Breast epithelium (tissue), 4 donors: ENCODE measurements at regions not wholly inside any gene's neighbourhood (a gene's known extent, or its start where the extent isn't known, plus 50 kb on each side); places are given as distances from the start of the nearest gene placed in this dataset.

Experiments
- DNase-seq, 2 donors: peaks; one replicate each; pipeline ENCODE4 v3.0.0-alpha.2; 2019; ENCODE audit warnings: low spot score in 2 of 2
- H3K27ac ChIP-seq, 2 donors: fragments of 200-600 bp; sonication (generic) in 1 of 2; one replicate each; pipeline ENCODE4 v1.5.1; 2016 to 2019; ENCODE audit warnings: mild to moderate bottlenecking in 1 of 2
- H3K27me3 ChIP-seq, 2 donors: fragments of 200-600 bp; sonication (generic) in 1 of 2; one replicate each; pipeline versions ENCODE4 v1.5.1 to v1.6.0; 2017 to 2019; ENCODE audit warnings: control low read depth in 1 of 2, mild to moderate bottlenecking in 1 of 2
- H3K36me3 ChIP-seq: fragments of 200-600 bp; one replicate; pipeline ENCODE4 v1.5.1; 2019
- H3K4me1 ChIP-seq, 2 donors: fragments of 200-600 bp; sonication (generic); one replicate each; pipeline ENCODE4 v1.5.1; 2016 to 2019; ENCODE audit warnings: control low read depth in 1 of 2
- H3K4me3 ChIP-seq, 3 donors: fragments of 200-600 bp; sonication (generic); 1 replicate in 2 of 3; 2 replicates in 1 of 3; pipeline ENCODE4 v1.5.1; 2016 to 2019; ENCODE audit warnings: mild to moderate bottlenecking in 3 of 3, moderate library complexity in 2 of 3
- H3K9me3 ChIP-seq, 2 donors: fragments of 200-600 bp; sonication (generic) in 1 of 2; one replicate each; pipeline ENCODE4 v1.5.1; 2016 to 2019; ENCODE audit warnings: control low read depth in 1 of 2
- CTCF ChIP-seq, 3 donors: fragments of 450-650 bp; IDR thresholded peaks; one replicate each; pipeline ENCODE4 v1.5.1; 2016 to 2017; ENCODE audit warnings: antibody characterized with exemption in 3 of 3, mild to moderate bottlenecking in 3 of 3, moderate library complexity in 3 of 3
- POLR2A ChIP-seq: fragments of 450-650 bp; IDR thresholded peaks from one replicate; pipeline ENCODE4 v1.6.1; 2016; ENCODE audit warnings: antibody characterized with exemption, mild to moderate bottlenecking, moderate library complexity
- POLR2AphosphoS5 ChIP-seq, 3 donors: sonication (generic); formaldehyde crosslinking; IDR thresholded peaks; one replicate each; pipeline ENCODE4 v1.6.1; 2017; ENCODE audit warnings: antibody characterized with exemption in 3 of 3
- intact Hi-C: fragments of 100-400 bp; cut with DNase I; formaldehyde crosslinking; loops from one replicate; pipeline ENCODE4 v1.15.1; 2023; ENCODE audit warnings: low total_unique reads

- intact Hi-C loops = no loop called here
- Histone ChIP-seq H3K4me3 (no peak overlapping the region), H3K27ac (no peak overlapping the region), H3K36me3 (no peaks in the 10 kb centered on the region), H3K9me3 (peaks cover 4 to 22% of the 10 kb centered on the region in 2 donors), H3K27me3 (no peaks in the 10 kb centered on the region), H3K4me1 (no peaks in the 10 kb centered on the region)
- DNase-seq = no peak
- TF ChIP-seq POLR2AphosphoS5 (IDR thresholded peaks at IDR 0.05) = no peak
- no peak for TF ChIP-seq POLR2A
- TF ChIP-seq CTCF (IDR thresholded peaks at IDR 0.05) = no peak
These were observed 346.6 kb upstream of the PABPC4L start for GRCh38 chr4:134548052-134548628.

DNA sequence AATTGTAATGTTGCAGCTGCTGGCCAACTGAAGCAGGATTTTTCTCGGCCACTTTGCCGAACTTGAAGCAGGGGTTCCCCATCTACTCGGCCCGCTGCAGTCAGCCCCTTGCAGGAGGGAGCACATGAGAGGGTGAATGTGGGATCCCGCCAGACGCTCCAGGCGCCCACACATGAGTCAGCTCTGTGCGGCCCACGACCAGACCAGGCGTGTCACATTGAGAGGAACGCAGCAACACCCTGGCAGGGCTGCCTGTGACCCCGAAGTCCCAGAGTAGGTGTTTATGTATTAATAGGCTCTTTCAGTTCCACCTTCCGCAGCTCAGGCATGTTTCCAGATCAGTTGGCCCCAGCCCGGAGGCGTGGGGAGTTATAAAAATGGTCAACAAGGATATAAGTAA is 344.7 kb upstream of the PABPC4L start:
- DNase-seq = no peak

GRCh38 chr4:134544303-134544770 is 342.7 kb upstream of the PABPC4L start:
- H3K27me3 ChIP-seq = no peaks in the 10 kb centered on the region
- peaks cover 4 to 22% of the 10 kb centered on the region in 2 donors for H3K9me3 ChIP-seq
- H3K36me3 ChIP-seq = no peaks in the 10 kb centered on the region
- H3K4me3 ChIP-seq = no peak overlapping the region
- intact Hi-C loops = no loop called here
- DNase-seq = no peak
- no peak overlapping the region for H3K27ac ChIP-seq
- no peak for TF ChIP-seq POLR2A
- TF ChIP-seq POLR2AphosphoS5 (IDR thresholded peaks at IDR 0.05) = no peak
- TF ChIP-seq CTCF (IDR thresholded peaks at IDR 0.05) = no peak
- no peaks in the 10 kb centered on the region for H3K4me1 ChIP-seq

More for the DNA sequence above, 344.7 kb upstream of the PABPC4L start:
- intact Hi-C loops = no loop called here
- no peak for TF ChIP-seq CTCF (IDR thresholded peaks at IDR 0.05)
- TF ChIP-seq POLR2AphosphoS5 (IDR thresholded peaks at IDR 0.05) = no peak
- no peak for TF ChIP-seq POLR2A
- no peaks in the 10 kb centered on the region for H3K4me1 ChIP-seq
- H3K9me3 ChIP-seq = peaks cover 4 to 22% of the 10 kb centered on the region in 2 donors
- no peak overlapping the region for H3K4me3 ChIP-seq
- no peaks in the 10 kb centered on the region for H3K27me3 ChIP-seq
- no peak overlapping the region for H3K27ac ChIP-seq
- H3K36me3 ChIP-seq = no peaks in the 10 kb centered on the region

- intact Hi-C loops = no loop called here
- Histone ChIP-seq H3K27me3 (no peaks in the 10 kb centered on the region), H3K36me3 (no peaks in the 10 kb centered on the region), H3K9me3 (no peaks in the 10 kb centered on the region), H3K27ac (no peak overlapping the region), H3K4me3 (no peak overlapping the region), H3K4me1 (no peaks in the 10 kb centered on the region)
- TF ChIP-seq POLR2A (no peak), POLR2AphosphoS5 (IDR thresholded peaks at IDR 0.05) (no peak), CTCF (IDR thresholded peaks at IDR 0.05) (no peak)
- DNase-seq = no peak
These were observed 339.0 kb upstream of the PABPC4L start for GRCh38 chr4:134540588-134540987.

GRCh38 chr4:134539729-134540231 is 338.2 kb upstream of the PABPC4L start:
- TF ChIP-seq POLR2AphosphoS5 (IDR thresholded peaks at IDR 0.05) (no peak), CTCF (IDR thresholded peaks at IDR 0.05) (no peak), POLR2A (no peak)
- Histone ChIP-seq H3K4me1 (no peaks in the 10 kb centered on the region), H3K4me3 (no peak overlapping the region), H3K9me3 (no peaks in the 10 kb centered on the region), H3K27ac (no peak overlapping the region), H3K27me3 (no peaks in the 10 kb centered on the region), H3K36me3 (no peaks in the 10 kb centered on the region)
- intact Hi-C loops = no loop called here
- no peak for DNase-seq
